ENCODE measurements at regions not wholly inside any gene's neighbourhood (a gene's known extent, or its start where the extent isn't known, plus 50 kb on each side); places are given as distances from the start of the nearest gene placed in this dataset.
A peak's percentile ranks its signal among the peaks of the same experiment; 100 is the strongest.

DNA sequence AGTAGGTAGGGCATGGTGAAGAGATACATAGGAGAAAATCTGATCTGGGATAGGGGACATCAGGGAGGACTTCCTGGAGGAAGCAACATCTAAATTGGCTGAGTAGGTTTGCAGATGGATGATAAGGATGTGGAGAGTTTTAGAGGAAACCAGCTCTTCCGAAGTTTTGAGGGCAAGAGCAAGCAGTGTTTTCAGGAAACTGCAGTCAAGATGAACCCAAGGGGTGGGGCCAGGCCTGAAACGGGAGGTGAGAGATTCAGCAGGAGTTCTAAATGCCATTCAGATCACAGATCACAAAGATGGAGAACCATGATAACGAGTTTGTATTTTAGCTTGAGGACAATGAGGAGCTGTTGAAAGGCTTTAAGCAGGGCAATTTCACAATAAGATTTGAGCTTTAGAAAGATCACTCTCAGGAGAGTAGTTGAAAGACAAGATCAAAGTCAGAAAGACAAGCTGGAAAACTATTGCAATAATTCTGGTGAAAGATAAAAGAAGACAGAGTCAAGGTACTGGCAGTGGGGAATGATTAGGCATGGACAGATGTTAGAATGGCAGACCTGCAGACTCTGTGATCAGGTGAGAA is 70.1 kb upstream of the PLXNC1 start:
- CTCF ChIA-PET: interaction anchor here (0.6 kb wide), 1 partner anchor 429 kb away, joined by 3 read pairs; no protein-coding TSS in a partner anchor
- peaks cover 13% of the 10 kb centered on the region for H3K4me1 Mint-ChIP-seq (ENCODE audit: low read depth)
- TF ChIP-seq, protein P1, sequence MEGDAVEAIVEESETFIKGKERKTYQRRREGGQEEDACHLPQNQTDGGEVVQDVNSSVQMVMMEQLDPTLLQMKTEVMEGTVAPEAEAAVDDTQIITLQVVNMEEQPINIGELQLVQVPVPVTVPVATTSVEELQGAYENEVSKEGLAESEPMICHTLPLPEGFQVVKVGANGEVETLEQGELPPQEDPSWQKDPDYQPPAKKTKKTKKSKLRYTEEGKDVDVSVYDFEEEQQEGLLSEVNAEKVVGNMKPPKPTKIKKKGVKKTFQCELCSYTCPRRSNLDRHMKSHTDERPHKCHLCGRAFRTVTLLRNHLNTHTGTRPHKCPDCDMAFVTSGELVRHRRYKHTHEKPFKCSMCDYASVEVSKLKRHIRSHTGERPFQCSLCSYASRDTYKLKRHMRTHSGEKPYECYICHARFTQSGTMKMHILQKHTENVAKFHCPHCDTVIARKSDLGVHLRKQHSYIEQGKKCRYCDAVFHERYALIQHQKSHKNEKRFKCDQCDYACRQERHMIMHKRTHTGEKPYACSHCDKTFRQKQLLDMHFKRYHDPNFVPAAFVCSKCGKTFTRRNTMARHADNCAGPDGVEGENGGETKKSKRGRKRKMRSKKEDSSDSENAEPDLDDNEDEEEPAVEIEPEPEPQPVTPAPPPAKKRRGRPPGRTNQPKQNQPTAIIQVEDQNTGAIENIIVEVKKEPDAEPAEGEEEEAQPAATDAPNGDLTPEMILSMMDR (IDR thresholded peaks at IDR 0.05): no peak
- POLR2A ChIA-PET: interaction anchor here (0.8 kb wide), 1 partner anchor 448 kb away, joined by 3 read pairs; no protein-coding TSS in a partner anchor
- Histone ChIP-seq H3K9me3 (ENCODE audit: control insufficient read depth in 1 of 2, insufficient read depth in 1 of 2, low read length in 2 of 2) (peaks cover 0 to 2% of the 10 kb centered on the region in 2 experiments), H3K4me1 (ENCODE audit: insufficient read depth, low read length) (peaks cover 8% of the 10 kb centered on the region), H3K27ac (ENCODE audit: low read depth in 1 of 2, low read length in 2 of 2) (no peak overlapping the region), H3K36me3 (ENCODE audit: insufficient read depth, low read length) (no peaks in the 10 kb centered on the region), H3K4me3 (ENCODE audit: low read length) (no peak overlapping the region), H3K27me3 (ENCODE audit: control insufficient read depth in 1 of 2, insufficient read depth in 2 of 2, low read length in 2 of 2) (no peaks in the 10 kb centered on the region)
- no peaks in the 10 kb centered on the region for H3K9me3 Mint-ChIP-seq
- H3K4me3 Mint-ChIP-seq: no peak overlapping the region
- H3K27ac Mint-ChIP-seq: no peak overlapping the region
- no peaks in the 10 kb centered on the region for H3K36me3 Mint-ChIP-seq (ENCODE audit: low read depth)
- H3K27me3 Mint-ChIP-seq: no peaks in the 10 kb centered on the region
- DNase-seq (peak in 2 of 14 experiments; percentile 23 to 27), ATAC-seq (ENCODE audit: poor library complexity) (no peak)
- intact Hi-C loops (cut with DNase I, micrococcal nuclease): loop anchor here in 1 of 2 experiments (10.0 kb wide), 1 partner anchor 313 kb away; no protein-coding TSS in a partner anchor

DNA sequence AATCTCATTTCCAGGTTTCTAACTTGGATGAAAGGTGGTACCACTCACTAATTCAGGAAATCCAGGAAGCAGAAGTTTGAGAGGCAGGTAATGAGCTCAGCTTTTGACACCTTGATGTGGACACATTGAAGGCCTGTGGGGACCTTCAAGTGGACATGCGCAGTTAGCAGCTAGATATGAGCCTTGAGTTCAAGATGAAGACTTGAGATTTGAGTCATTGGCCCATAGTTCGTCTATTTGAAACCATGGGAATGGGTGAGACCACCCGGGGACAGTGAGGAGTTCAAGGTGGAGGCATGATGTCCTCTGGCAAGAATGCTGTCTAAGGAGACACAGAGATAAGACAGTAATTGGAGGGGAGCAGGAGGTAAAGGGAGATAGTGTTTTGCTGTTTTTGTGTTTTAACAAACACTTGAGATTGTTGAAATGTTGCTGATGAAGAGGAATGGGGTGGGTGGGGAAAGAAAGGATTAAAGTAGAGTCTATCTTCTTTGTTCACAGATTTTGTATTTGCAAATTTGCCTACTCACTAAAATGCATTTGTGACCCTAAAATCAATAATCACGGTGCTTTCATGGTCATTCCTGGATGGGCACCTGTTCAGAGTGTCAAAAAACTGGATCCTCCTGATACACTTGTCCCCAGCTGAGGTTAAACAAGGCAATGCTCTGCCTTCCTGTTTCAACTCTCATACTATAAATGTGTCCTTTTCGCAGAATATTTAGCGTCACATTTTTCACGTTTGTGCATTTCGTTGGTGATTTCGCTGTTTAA is 69.5 kb upstream of the PLXNC1 start:
- H3K4me1 ChIP-seq (ENCODE audit: insufficient read depth, low read length): peaks cover 8% of the 10 kb centered on the region
- Mint-ChIP-seq H3K4me1 (ENCODE audit: low read depth) (peaks cover 13% of the 10 kb centered on the region), H3K27me3 (no peaks in the 10 kb centered on the region), H3K27ac (no peak overlapping the region), H3K4me3 (no peak overlapping the region), H3K9me3 (peaks cover 5% of the 10 kb centered on the region), H3K36me3 (ENCODE audit: low read depth) (no peaks in the 10 kb centered on the region)
- H3K4me3 ChIP-seq (ENCODE audit: low read length): no peak overlapping the region
- no peak overlapping the region for H3K27ac ChIP-seq (ENCODE audit: low read depth in 1 of 2, low read length in 2 of 2)
- H3K9me3 ChIP-seq (ENCODE audit: control insufficient read depth in 1 of 2, insufficient read depth in 1 of 2, low read length in 2 of 2): peaks cover 0 to 5% of the 10 kb centered on the region in 2 experiments
- H3K27me3 ChIP-seq (ENCODE audit: control insufficient read depth in 1 of 2, insufficient read depth in 2 of 2, low read length in 2 of 2): no peaks in the 10 kb centered on the region
- CTCF ChIA-PET: no interaction called here
- POLR2A ChIA-PET: no interaction called here
- TF ChIP-seq, protein P1 (IDR thresholded peaks at IDR 0.05): no peak
- intact Hi-C loops (cut with DNase I, micrococcal nuclease): loop anchor here in 1 of 2 experiments (10.0 kb wide), 1 partner anchor 314 kb away; no protein-coding TSS in a partner anchor
- no peak for ATAC-seq (ENCODE audit: poor library complexity)
- H3K36me3 ChIP-seq (ENCODE audit: insufficient read depth, low read length): no peaks in the 10 kb centered on the region
- DNase-seq: no peak

DNA sequence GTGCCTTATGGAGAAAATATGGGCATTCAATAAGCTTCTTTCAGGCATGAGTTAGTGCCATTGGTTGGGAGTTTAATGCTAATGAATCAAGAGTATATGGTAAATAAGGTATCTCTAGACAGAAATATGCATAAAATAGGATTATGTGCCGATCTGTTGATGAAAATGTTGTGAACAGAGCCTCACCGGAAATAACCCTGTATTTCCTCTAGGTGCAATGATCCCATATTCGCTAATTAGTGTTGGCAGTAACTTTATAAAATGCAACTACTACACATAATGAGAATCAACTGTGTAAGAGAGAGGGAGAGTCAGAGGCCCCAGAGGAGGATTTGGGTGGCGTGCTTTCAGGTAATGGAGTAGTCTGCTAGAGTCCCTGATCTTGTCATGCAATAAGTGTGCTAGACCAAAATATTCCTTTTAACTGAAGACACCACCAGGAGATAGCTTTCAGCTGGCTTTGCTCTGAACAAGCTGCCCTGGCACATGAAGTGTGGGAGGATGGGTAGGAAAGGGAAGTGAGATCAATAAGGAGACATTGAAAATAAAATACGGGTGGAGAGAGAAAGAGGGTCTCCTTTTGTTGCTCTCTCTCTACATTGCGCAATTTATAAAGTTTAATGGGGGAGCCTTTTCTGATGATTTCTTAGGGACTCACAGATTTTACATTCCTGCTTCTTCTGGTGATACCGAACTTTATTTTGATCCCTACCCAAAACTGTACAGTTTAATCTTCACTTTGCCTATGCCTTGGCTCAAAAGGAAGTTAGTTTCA is 68.6 kb upstream of the PLXNC1 start:
- intact Hi-C loops (cut with DNase I, micrococcal nuclease): loop anchor here in 1 of 2 experiments (10.0 kb wide), 1 partner anchor 315 kb away; no protein-coding TSS in a partner anchor
- no peaks in the 10 kb centered on the region for H3K36me3 Mint-ChIP-seq (ENCODE audit: low read depth)
- Histone ChIP-seq H3K27me3 (ENCODE audit: control insufficient read depth in 1 of 2, insufficient read depth in 2 of 2, low read length in 2 of 2) (no peaks in the 10 kb centered on the region), H3K4me3 (ENCODE audit: low read length) (no peak overlapping the region), H3K27ac (ENCODE audit: low read depth in 1 of 2, low read length in 2 of 2) (no peak overlapping the region), H3K9me3 (ENCODE audit: control insufficient read depth in 1 of 2, insufficient read depth in 1 of 2, low read length in 2 of 2) (peaks cover 0 to 5% of the 10 kb centered on the region in 2 experiments), H3K4me1 (ENCODE audit: insufficient read depth, low read length) (peaks cover 8% of the 10 kb centered on the region), H3K36me3 (ENCODE audit: insufficient read depth, low read length) (no peaks in the 10 kb centered on the region)
- ChIA-PET POLR2A (no interaction called here), CTCF (no interaction called here)
- TF ChIP-seq, protein P1 (IDR thresholded peaks at IDR 0.05): no peak
- no peak for ATAC-seq (ENCODE audit: poor library complexity)
- no peaks in the 10 kb centered on the region for H3K27me3 Mint-ChIP-seq
- no peak for DNase-seq
- H3K27ac Mint-ChIP-seq: no peak overlapping the region
- peaks cover 13% of the 10 kb centered on the region for H3K4me1 Mint-ChIP-seq (ENCODE audit: low read depth)
- H3K9me3 Mint-ChIP-seq: peaks cover 5% of the 10 kb centered on the region
- H3K4me3 Mint-ChIP-seq: no peak overlapping the region

Measured in CD4-positive, alpha-beta T cell (primary cell).